GM10266 (cell line): ENCODE measurements at regions not wholly inside any gene's neighbourhood (a gene's known extent, or its start where the extent isn't known, plus 50 kb on each side); places are given as distances from the start of the nearest gene placed in this dataset.
"Not testable (repeated sequence)": the region's sequence is repeated elsewhere in the genome, so short reads cannot be mapped to it uniquely, and the experiment has no call there.

ENCODE experiments used
- DNase-seq: peaks from one replicate; pipeline ENCODE4 v3.0.0; 2012; ENCODE audit errors: extremely low spot score
- CTCF ChIP-seq: IDR thresholded peaks from 2 replicates; pipeline ENCODE4 v1.5.1; 2012; ENCODE audit warnings: mild to moderate bottlenecking, low read depth; ENCODE audit not compliant: control insufficient read depth, insufficient read depth; ENCODE audit errors: missing control alignments

- DNase-seq, result no peak
- no peak for TF ChIP-seq CTCF
Measured at GRCh38 chr4:152063621-152064240, 302.9 kb upstream of the GATB start.

- TF ChIP-seq CTCF, result no peak
- no peak for DNase-seq
Measured at GRCh38 chr4:152062936-152063620, 302.3 kb upstream of the GATB start.

GRCh38 chr4:152054731-152055130, 293.9 kb upstream of the GATB start:
- DNase-seq, result no peak
- TF ChIP-seq CTCF, result no peak

- DNase-seq, result no peak
- no peak for TF ChIP-seq CTCF
Measured at GRCh38 chr4:152052451-152053057, 291.7 kb upstream of the GATB start.

GRCh38 chr4:152051332-152051731, 290.5 kb upstream of the GATB start:
- DNase-seq, result not testable (repeated sequence)

- DNase-seq, result no peak
- TF ChIP-seq CTCF, result no peak
Measured at GRCh38 chr4:152050106-152050505, 289.3 kb upstream of the GATB start.

GRCh38 chr4:152047451-152047850, 286.6 kb upstream of the GATB start:
- TF ChIP-seq CTCF, result no peak
- DNase-seq, result no peak
